Left lung (tissue), 4 donors: ENCODE measurements at regions not wholly inside any gene's neighbourhood (a gene's known extent, or its start where the extent isn't known, plus 50 kb on each side); places are given as distances from the start of the nearest gene placed in this dataset.
A peak's percentile ranks its signal among the peaks of the same experiment; 100 is the strongest.

ENCODE experiments used
- ATAC-seq: fragments of 200-7000 bp; cut with Tn5 transposase; one replicate; pipeline ENCODE4 v1.9.1; 2020; ENCODE audit warnings: moderate library complexity
- DNase-seq, 4 donors: peaks; one replicate each; pipeline ENCODE4 v3.0.0-alpha.2; 2013 to 2020
- H3K27ac ChIP-seq, 2 donors: fragments of 200-600 bp; sonication (generic) in 1 of 2; one replicate each; pipeline versions ENCODE4 v1.5.0 to v1.8.0; 2020 to 2021
- H3K27me3 ChIP-seq, 2 donors: fragments of 200-600 bp; sonication (generic) in 1 of 2; one replicate each; pipeline versions ENCODE4 v1.5.0 to v1.8.0; 2020 to 2021
- H3K36me3 ChIP-seq, 2 donors: fragments of 200-600 bp; sonication (generic) in 1 of 2; one replicate each; pipeline versions ENCODE4 v1.5.0 to v1.8.0; 2020 to 2021
- H3K4me1 ChIP-seq, 2 donors: fragments of 200-600 bp; one replicate each; pipeline ENCODE4 v1.8.0; 2021
- H3K4me3 ChIP-seq, 2 donors: fragments of 200-600 bp; sonication (generic) in 1 of 2; one replicate each; pipeline versions ENCODE4 v1.5.0 to v1.8.0; 2020 to 2021; ENCODE audit warnings: mild to moderate bottlenecking in 1 of 2
- H3K9me3 ChIP-seq, 2 donors: fragments of 200-600 bp; sonication (generic) in 1 of 2; one replicate each; pipeline versions ENCODE4 v1.5.0 to v1.8.0; 2020 to 2021
- intact Hi-C, 2 donors: fragments of 100-400 bp; cut with DNase I; formaldehyde crosslinking; loops; one replicate each; pipeline versions ENCODE4 v1.11.2 to v1.14.2; 2022
- TF ChIP-seq, protein P1 (sequence below), 2 donors: fragments of 200-600 bp; sonication (generic) in 1 of 2; IDR thresholded peaks; one replicate each; pipeline versions ENCODE4 v1.5.0 to v1.8.0; 2021; ENCODE audit warnings: antibody characterized with exemption in 2 of 2
- donor health status: DM: no; HTN: yes; CAD: no.
- donor health status: DM: no; HTN: no; CAD: no.

GRCh38 chr1:115473986-115474565 is 136.0 kb upstream of the NGF start:
- TF ChIP-seq, protein P1, sequence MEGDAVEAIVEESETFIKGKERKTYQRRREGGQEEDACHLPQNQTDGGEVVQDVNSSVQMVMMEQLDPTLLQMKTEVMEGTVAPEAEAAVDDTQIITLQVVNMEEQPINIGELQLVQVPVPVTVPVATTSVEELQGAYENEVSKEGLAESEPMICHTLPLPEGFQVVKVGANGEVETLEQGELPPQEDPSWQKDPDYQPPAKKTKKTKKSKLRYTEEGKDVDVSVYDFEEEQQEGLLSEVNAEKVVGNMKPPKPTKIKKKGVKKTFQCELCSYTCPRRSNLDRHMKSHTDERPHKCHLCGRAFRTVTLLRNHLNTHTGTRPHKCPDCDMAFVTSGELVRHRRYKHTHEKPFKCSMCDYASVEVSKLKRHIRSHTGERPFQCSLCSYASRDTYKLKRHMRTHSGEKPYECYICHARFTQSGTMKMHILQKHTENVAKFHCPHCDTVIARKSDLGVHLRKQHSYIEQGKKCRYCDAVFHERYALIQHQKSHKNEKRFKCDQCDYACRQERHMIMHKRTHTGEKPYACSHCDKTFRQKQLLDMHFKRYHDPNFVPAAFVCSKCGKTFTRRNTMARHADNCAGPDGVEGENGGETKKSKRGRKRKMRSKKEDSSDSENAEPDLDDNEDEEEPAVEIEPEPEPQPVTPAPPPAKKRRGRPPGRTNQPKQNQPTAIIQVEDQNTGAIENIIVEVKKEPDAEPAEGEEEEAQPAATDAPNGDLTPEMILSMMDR (IDR thresholded peaks at IDR 0.05): no peak
- intact Hi-C loops: no loop called here
- no peaks in the 10 kb centered on the region for H3K4me1 ChIP-seq
- peaks cover 0 to 12% of the 10 kb centered on the region in 2 donors for H3K27me3 ChIP-seq
- H3K4me3 ChIP-seq: no peak overlapping the region
- H3K36me3 ChIP-seq: no peaks in the 10 kb centered on the region
- no peak for ATAC-seq
- H3K9me3 ChIP-seq: no peaks in the 10 kb centered on the region
- DNase-seq: no peak
- H3K27ac ChIP-seq: no peak overlapping the region

DNA sequence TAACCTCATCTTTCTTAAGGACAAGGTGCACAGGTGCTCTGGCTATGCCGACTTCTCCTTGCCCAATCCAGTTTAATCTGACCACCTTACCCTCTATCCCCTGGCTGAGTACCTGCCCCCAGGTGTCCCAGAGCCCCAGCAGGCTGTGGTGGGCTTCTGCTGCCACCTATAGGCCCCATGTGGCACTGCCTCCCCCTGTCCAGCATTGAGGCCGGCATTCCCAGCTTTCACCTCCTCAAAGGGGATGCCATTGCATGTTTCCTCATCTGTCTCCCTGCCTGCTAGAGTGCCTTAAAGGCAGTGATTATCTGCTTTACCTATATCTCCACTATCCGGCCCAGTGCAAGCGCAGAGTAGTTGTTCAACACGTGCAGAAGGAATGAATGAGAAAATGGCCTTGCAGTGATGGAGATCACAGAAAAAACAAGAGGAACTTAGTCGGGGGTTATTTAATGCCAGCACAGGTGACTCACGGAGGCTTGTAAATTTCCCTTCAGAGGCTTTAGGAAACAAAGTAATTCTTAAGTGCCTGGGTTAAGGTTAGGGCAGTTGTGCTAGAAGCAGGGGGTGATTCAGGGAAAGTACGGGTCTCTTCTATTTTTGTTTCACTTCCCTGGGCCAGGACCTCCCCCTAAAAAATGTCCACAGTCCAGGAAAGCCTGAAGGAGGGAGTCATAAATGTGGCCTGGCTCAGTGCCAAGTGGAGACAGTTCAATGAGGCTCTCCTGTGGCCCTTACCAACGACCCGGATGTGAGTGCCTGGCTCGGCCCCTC is 131.8 kb upstream of the NGF start:
- TF ChIP-seq, protein P1 (IDR thresholded peaks at IDR 0.05): peak; percentile 72 to 88
- H3K36me3 ChIP-seq: no peaks in the 10 kb centered on the region
- H3K27ac ChIP-seq: no peak overlapping the region
- intact Hi-C loops: loop anchor here in 1 of 2 donors (5.0 to 10.0 kb wide), 2 partner anchors 195 to 333 kb away; no protein-coding TSS in a partner anchor
- H3K4me1 ChIP-seq: no peaks in the 10 kb centered on the region
- no peaks in the 10 kb centered on the region for H3K9me3 ChIP-seq
- ATAC-seq (peak; percentile 93), DNase-seq (peak in 1 of 4 donors; percentile 46)
- no peaks in the 10 kb centered on the region for H3K27me3 ChIP-seq
- no peak overlapping the region for H3K4me3 ChIP-seq

- Histone ChIP-seq H3K27me3 (no peaks in the 10 kb centered on the region), H3K4me1 (no peaks in the 10 kb centered on the region), H3K36me3 (no peaks in the 10 kb centered on the region), H3K27ac (no peak overlapping the region), H3K4me3 (no peak overlapping the region), H3K9me3 (no peaks in the 10 kb centered on the region)
- DNase-seq: no peak
- ATAC-seq: no peak
- intact Hi-C loops: loop anchor here in 1 of 2 donors (5.0 to 10.0 kb wide), 2 partner anchors 193 to 330 kb away; no protein-coding TSS in a partner anchor
- TF ChIP-seq, protein P1 (IDR thresholded peaks at IDR 0.05): no peak
These were observed 129.7 kb upstream of the NGF start for GRCh38 chr1:115467790-115468189.

DNA sequence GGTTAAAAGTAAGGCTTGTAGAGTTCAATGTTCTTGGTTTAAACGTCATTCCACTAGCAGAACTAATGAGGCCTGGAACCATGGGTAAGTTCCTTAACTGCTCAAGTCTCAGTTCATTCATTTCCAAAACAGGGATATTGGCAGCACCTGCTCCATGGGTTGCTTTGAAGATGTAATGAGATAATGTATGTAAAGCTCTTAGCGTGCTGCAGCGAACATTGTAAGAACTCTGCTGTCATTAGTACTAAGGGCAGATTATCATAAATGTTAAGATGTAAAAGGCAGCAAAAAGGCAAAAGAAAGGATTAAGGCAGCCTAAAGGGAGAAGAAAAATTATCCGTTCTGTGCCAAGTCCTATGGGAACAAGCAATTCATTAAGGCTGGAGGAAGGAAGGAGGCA is 129.1 kb upstream of the NGF start:
- Histone ChIP-seq H3K9me3 (no peaks in the 10 kb centered on the region), H3K36me3 (no peaks in the 10 kb centered on the region), H3K4me3 (no peak overlapping the region), H3K27ac (no peak overlapping the region), H3K4me1 (no peaks in the 10 kb centered on the region), H3K27me3 (no peaks in the 10 kb centered on the region)
- ATAC-seq: no peak
- TF ChIP-seq, protein P1 (IDR thresholded peaks at IDR 0.05): no peak
- no peak for DNase-seq
- intact Hi-C loops: loop anchor here in 1 of 2 donors (5.0 to 10.0 kb wide), 2 partner anchors 192 to 330 kb away; no protein-coding TSS in a partner anchor

DNA sequence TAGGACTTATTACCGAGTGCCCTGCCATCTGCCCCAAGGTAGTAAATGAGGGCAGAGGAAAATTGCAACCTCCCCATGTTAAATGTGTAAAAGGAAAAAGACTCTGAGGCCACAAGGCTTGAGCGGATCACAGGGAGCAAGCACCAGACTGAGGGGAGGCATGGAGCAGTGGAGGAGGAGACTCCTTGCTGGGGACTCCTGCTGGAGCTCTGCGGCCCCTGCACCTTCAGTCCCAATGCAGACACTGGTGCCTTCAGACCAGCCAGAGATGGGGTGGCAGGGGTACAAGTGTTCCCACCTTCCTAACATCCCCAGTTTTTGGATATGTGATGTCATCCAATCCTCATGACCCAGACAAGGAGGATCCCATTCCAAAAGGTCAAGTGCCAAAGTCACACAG is 128.4 kb upstream of the NGF start:
- Histone ChIP-seq H3K9me3 (no peaks in the 10 kb centered on the region), H3K27ac (no peak overlapping the region), H3K4me1 (no peaks in the 10 kb centered on the region), H3K4me3 (no peak overlapping the region), H3K27me3 (no peaks in the 10 kb centered on the region), H3K36me3 (no peaks in the 10 kb centered on the region)
- intact Hi-C loops: loop anchor here in 1 of 2 donors (5.0 to 10.0 kb wide), 2 partner anchors 192 to 329 kb away; no protein-coding TSS in a partner anchor
- no peak for DNase-seq
- TF ChIP-seq, protein P1 (IDR thresholded peaks at IDR 0.05): no peak
- ATAC-seq: no peak
